SU-DHL-6 (cell line): ENCODE measurements at regions not wholly inside any gene's neighbourhood (a gene's known extent, or its start where the extent isn't known, plus 50 kb on each side); places are given as distances from the start of the nearest gene placed in this dataset.

Source experiments
- H2AFZ ChIP-seq: fragments of 200-600 bp; sonication (generic); 2 replicates; pipeline ENCODE4 v1.6.1; 2014; ENCODE audit warnings: low read depth, mild to moderate bottlenecking, moderate library complexity, mixed read lengths, antibody characterized with exemption, low read length; ENCODE audit not compliant: severe bottlenecking
- H3F3A ChIP-seq: fragments of 200-600 bp; shearing (Covaris generic); 2 replicates; pipeline ENCODE4 v1.6.0; 2016; ENCODE audit warnings: antibody characterized with exemption, mild to moderate bottlenecking; ENCODE audit not compliant: insufficient read depth
- H3K27ac ChIP-seq: fragments of 200-600 bp; sonication (generic); 2 replicates; pipeline ENCODE4 v1.5.1; 2016; ENCODE audit warnings: low read depth, mild to moderate bottlenecking, low read length, moderate library complexity, mixed read lengths
- H3K27me3 ChIP-seq: fragments of 200-600 bp; sonication (generic), shearing (Covaris generic); 2 replicates; pipeline ENCODE4 v1.6.0; 2014; ENCODE audit warnings: mild to moderate bottlenecking, low read length
- H3K36me3 ChIP-seq: fragments of 200-600 bp; sonication (generic); 2 replicates; pipeline ENCODE4 v1.6.1; 2014; ENCODE audit warnings: mild to moderate bottlenecking, low read length, mixed read lengths
- H3K4me2 ChIP-seq: fragments of 300-600, 200-600 bp; shearing (Covaris generic), sonication (generic); 2 replicates; pipeline ENCODE4 v1.6.0; 2014; ENCODE audit warnings: low read length, low read depth, mild to moderate bottlenecking; ENCODE audit not compliant: poor library complexity, severe bottlenecking
- H3K4me3 ChIP-seq: fragments of 200-600 bp; sonication (generic); 2 replicates; pipeline ENCODE4 v1.5.1; 2014; ENCODE audit warnings: antibody characterized with exemption, low read length, mild to moderate bottlenecking, mixed read lengths; ENCODE audit not compliant: insufficient read depth, poor library complexity, severe bottlenecking
- H3K79me2 ChIP-seq: fragments of 200-600 bp; sonication (generic); 2 replicates; pipeline ENCODE4 v1.6.1; 2014; ENCODE audit warnings: mild to moderate bottlenecking, low read length, moderate library complexity; ENCODE audit not compliant: insufficient read depth
- H3K9ac ChIP-seq: fragments of 200-600 bp; sonication (generic); 2 replicates; pipeline ENCODE4 v1.7.0; 2014; ENCODE audit warnings: mild to moderate bottlenecking, low read length
- H3K9me2 ChIP-seq: fragments of 200-600 bp; sonication (generic); replicated peaks from 2 replicates; pipeline ENCODE4 v1.6.1; 2014; ENCODE audit warnings: low read length; ENCODE audit not compliant: insufficient read depth
- H3K9me3 ChIP-seq: fragments of 200-600 bp; sonication (generic); 2 replicates; pipeline ENCODE4 v1.6.1; 2014; ENCODE audit warnings: low read length, mixed read lengths; ENCODE audit not compliant: insufficient read depth
- H4K20me1 ChIP-seq: fragments of 200-600 bp; sonication (generic); 2 replicates; pipeline ENCODE4 v1.6.1; 2014; ENCODE audit warnings: low read depth, mild to moderate bottlenecking, antibody characterized with exemption, low read length, moderate library complexity, mixed read lengths
- EZH2phosphoT487 ChIP-seq: fragments of 200-600 bp; sonication (generic), shearing (Covaris generic); conservative IDR thresholded peaks from 2 replicates; pipeline ENCODE4 v1.6.1; 2018; ENCODE audit warnings: mild to moderate bottlenecking, antibody characterized with exemption, low read length, moderate library complexity, mixed read lengths
- TF ChIP-seq, protein P1 (sequence below): fragments of 200-600 bp; sonication (generic); IDR thresholded peaks from one replicate; pipeline ENCODE4 v1.5.1; 2017; ENCODE audit warnings: antibody characterized with exemption, mild to moderate bottlenecking, low read length, moderate library complexity; ENCODE audit not compliant: insufficient read depth, poor library complexity, severe bottlenecking

DNA sequence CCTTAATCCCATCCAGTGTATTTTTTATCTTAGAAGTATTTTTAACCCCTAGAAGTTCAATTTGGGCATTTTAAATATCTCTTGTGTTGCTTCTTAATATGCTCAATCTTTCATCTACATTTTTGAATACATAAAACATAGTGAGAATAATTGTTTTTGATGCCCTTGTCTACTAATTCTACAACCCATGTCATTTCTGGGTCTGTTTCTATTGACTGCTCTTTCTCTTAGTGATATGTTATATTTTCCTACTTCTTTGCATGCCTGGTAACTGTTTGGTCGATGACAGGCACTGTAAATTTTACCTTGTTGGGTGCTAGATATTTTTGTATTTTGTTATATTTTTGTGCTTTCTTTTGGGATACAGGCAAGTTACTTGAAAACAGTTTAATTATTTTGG, 56.3 kb downstream of the CYTL1 start:
- Histone ChIP-seq H3K27ac (no peak overlapping the region), H3K4me3 (no peak overlapping the region), H3K9me3 (peaks cover 24% of the 10 kb centered on the region; the same call in 1 of the 2 replicates), H4K20me1 (no peaks in the 10 kb centered on the region), H3K27me3 (no peaks in the 10 kb centered on the region), H3F3A (no peaks in the 10 kb centered on the region), H2AFZ (no peak overlapping the region), H3K9ac (no peak overlapping the region), H3K9me2 (no peaks in the 10 kb centered on the region), H3K36me3 (0 out of 2 replicates have a peak, but pooled peaks cover 3% of the 10 kb centered on the region), H3K4me2 (no peak overlapping the region), H3K79me2 (no peaks in the 10 kb centered on the region)
- TF ChIP-seq, protein P1, sequence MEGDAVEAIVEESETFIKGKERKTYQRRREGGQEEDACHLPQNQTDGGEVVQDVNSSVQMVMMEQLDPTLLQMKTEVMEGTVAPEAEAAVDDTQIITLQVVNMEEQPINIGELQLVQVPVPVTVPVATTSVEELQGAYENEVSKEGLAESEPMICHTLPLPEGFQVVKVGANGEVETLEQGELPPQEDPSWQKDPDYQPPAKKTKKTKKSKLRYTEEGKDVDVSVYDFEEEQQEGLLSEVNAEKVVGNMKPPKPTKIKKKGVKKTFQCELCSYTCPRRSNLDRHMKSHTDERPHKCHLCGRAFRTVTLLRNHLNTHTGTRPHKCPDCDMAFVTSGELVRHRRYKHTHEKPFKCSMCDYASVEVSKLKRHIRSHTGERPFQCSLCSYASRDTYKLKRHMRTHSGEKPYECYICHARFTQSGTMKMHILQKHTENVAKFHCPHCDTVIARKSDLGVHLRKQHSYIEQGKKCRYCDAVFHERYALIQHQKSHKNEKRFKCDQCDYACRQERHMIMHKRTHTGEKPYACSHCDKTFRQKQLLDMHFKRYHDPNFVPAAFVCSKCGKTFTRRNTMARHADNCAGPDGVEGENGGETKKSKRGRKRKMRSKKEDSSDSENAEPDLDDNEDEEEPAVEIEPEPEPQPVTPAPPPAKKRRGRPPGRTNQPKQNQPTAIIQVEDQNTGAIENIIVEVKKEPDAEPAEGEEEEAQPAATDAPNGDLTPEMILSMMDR: no peak
- TF ChIP-seq EZH2phosphoT487: no peak
